ENCODE measurements at regions not wholly inside any gene's neighbourhood (a gene's known extent, or its start where the extent isn't known, plus 50 kb on each side); places are given as distances from the start of the nearest gene placed in this dataset.

- Mint-ChIP-seq H3K27ac (no peak overlapping the region), H3K27me3 (ENCODE audit: insufficient read depth) (peaks cover 5% of the 10 kb centered on the region), H3K4me3 (no peak overlapping the region), H3K36me3 (ENCODE audit: low read depth) (no peaks in the 10 kb centered on the region), H3K9me3 (no peaks in the 10 kb centered on the region), H3K4me1 (ENCODE audit: low read depth) (no peaks in the 10 kb centered on the region)
- TF ChIP-seq CTCF (IDR thresholded peaks at IDR 0.05): no peak
- DNase-seq: no peak
These were observed 65.0 kb upstream of the MEIS2 start for GRCh38 chr15:37165395-37165794.

- no peaks in the 10 kb centered on the region for H3K4me1 Mint-ChIP-seq (ENCODE audit: low read depth)
- no peak overlapping the region for H3K27ac Mint-ChIP-seq
- no peaks in the 10 kb centered on the region for H3K36me3 Mint-ChIP-seq (ENCODE audit: low read depth)
- peaks cover 5% of the 10 kb centered on the region for H3K27me3 Mint-ChIP-seq (ENCODE audit: insufficient read depth)
- no peak for TF ChIP-seq CTCF (IDR thresholded peaks at IDR 0.05)
- no peaks in the 10 kb centered on the region for H3K9me3 Mint-ChIP-seq
- no peak overlapping the region for H3K4me3 Mint-ChIP-seq
- DNase-seq: no peak
These were observed 66.1 kb upstream of the MEIS2 start for GRCh38 chr15:37166402-37166801.

- no peaks in the 10 kb centered on the region; the same call in 1 of the 2 replicates for H3K36me3 Mint-ChIP-seq (ENCODE audit: low read depth)
- H3K9me3 Mint-ChIP-seq: peaks cover 14% of the 10 kb centered on the region
- H3K4me1 Mint-ChIP-seq (ENCODE audit: low read depth): no peaks in the 10 kb centered on the region
- DNase-seq: no peak
- no peak overlapping the region for H3K4me3 Mint-ChIP-seq
- H3K27me3 Mint-ChIP-seq (ENCODE audit: insufficient read depth): no peaks in the 10 kb centered on the region
- TF ChIP-seq CTCF (IDR thresholded peaks at IDR 0.05): no peak
- H3K27ac Mint-ChIP-seq: no peak overlapping the region
These were observed 81.0 kb upstream of the MEIS2 start for GRCh38 chr15:37181339-37181738.

- DNase-seq: no peak
- no peaks in the 10 kb centered on the region for H3K9me3 Mint-ChIP-seq
- no peaks in the 10 kb centered on the region for H3K4me1 Mint-ChIP-seq (ENCODE audit: low read depth)
- H3K4me3 Mint-ChIP-seq: no peak overlapping the region
- no peak overlapping the region for H3K27ac Mint-ChIP-seq
- TF ChIP-seq CTCF (IDR thresholded peaks at IDR 0.05): no peak
- H3K36me3 Mint-ChIP-seq (ENCODE audit: low read depth): no peaks in the 10 kb centered on the region
- no peaks in the 10 kb centered on the region; the same call in 1 of the 2 replicates for H3K27me3 Mint-ChIP-seq (ENCODE audit: insufficient read depth)
These were observed 99.2 kb upstream of the MEIS2 start for GRCh38 chr15:37199545-37199944.

GRCh38 chr15:37203050-37203449 is 102.7 kb upstream of the MEIS2 start:
- DNase-seq: no peak
- no peak overlapping the region for H3K4me3 Mint-ChIP-seq
- H3K27ac Mint-ChIP-seq: no peak overlapping the region
- no peaks in the 10 kb centered on the region for H3K36me3 Mint-ChIP-seq (ENCODE audit: low read depth)
- H3K27me3 Mint-ChIP-seq (ENCODE audit: insufficient read depth): no peaks in the 10 kb centered on the region; the same call in 1 of the 2 replicates
- H3K4me1 Mint-ChIP-seq (ENCODE audit: low read depth): no peaks in the 10 kb centered on the region
- TF ChIP-seq CTCF (IDR thresholded peaks at IDR 0.05): no peak
- H3K9me3 Mint-ChIP-seq: no peaks in the 10 kb centered on the region

- H3K9me3 Mint-ChIP-seq: no peaks in the 10 kb centered on the region
- no peaks in the 10 kb centered on the region for H3K36me3 Mint-ChIP-seq (ENCODE audit: low read depth)
- no peaks in the 10 kb centered on the region for H3K4me1 Mint-ChIP-seq (ENCODE audit: low read depth)
- no peak for DNase-seq
- H3K27me3 Mint-ChIP-seq (ENCODE audit: insufficient read depth): no peaks in the 10 kb centered on the region; the same call in 1 of the 2 replicates
- no peak overlapping the region for H3K27ac Mint-ChIP-seq
- no peak; the same call in 1 of the 2 replicates for TF ChIP-seq CTCF (IDR thresholded peaks at IDR 0.05)
- no peak overlapping the region for H3K4me3 Mint-ChIP-seq
These were observed 104.3 kb upstream of the MEIS2 start for GRCh38 chr15:37204692-37205091.

Measured in HFFc6 (cell line).